Heart left ventricle (tissue), 16 donors: ENCODE measurements at regions not wholly inside any gene's neighbourhood (a gene's known extent, or its start where the extent isn't known, plus 50 kb on each side); places are given as distances from the start of the nearest gene placed in this dataset.

ENCODE experiments used
- ATAC-seq, 4 donors: fragments of 200-7000 bp; cut with Tn5 transposase; one replicate each; pipeline ENCODE4 v1.9.1; 2020 to 2022; ENCODE audit warnings: moderate library complexity in 4 of 4, mild to moderate bottlenecking in 3 of 4, moderate number of reproducible peaks in 1 of 4
- DNase-seq, 5 donors: peaks; one replicate each; pipeline ENCODE4 v3.0.0-alpha.2; 2020
- H3K27ac ChIP-seq, 12 donors: fragments of 200-600 bp; sonication (generic) in 4 of 12; one replicate each; pipeline versions ENCODE4 v1.5.0 to v1.8.0; 2016 to 2022; ENCODE audit warnings: mild to moderate bottlenecking in 2 of 12
- H3K27me3 ChIP-seq, 9 donors: fragments of 200-600 bp; sonication (generic) in 2 of 9; one replicate each; pipeline versions ENCODE4 v1.5.1 to v1.8.0; 2016 to 2022; ENCODE audit warnings: mild to moderate bottlenecking in 3 of 9
- H3K36me3 ChIP-seq, 9 donors: fragments of 200-600 bp; sonication (generic) in 2 of 9; one replicate each; pipeline versions ENCODE4 v1.5.0 to v1.8.0; 2018 to 2022; ENCODE audit warnings: mild to moderate bottlenecking in 2 of 9
- H3K4me1 ChIP-seq, 12 donors: fragments of 200-600 bp; sonication (generic) in 4 of 12; one replicate each; pipeline versions ENCODE4 v1.5.0 to v1.8.0; 2016 to 2022; ENCODE audit warnings: mild to moderate bottlenecking in 3 of 12
- H3K4me3 ChIP-seq, 12 donors: fragments of 200-600 bp; sonication (generic) in 4 of 12; one replicate each; pipeline versions ENCODE4 v1.5.0 to v1.8.0; 2017 to 2022; ENCODE audit warnings: mild to moderate bottlenecking in 9 of 12, moderate library complexity in 4 of 12
- H3K9me3 ChIP-seq, 12 donors: fragments of 200-600 bp; sonication (generic) in 4 of 12; one replicate each; pipeline versions ENCODE4 v1.5.0 to v1.8.0; 2016 to 2022; ENCODE audit warnings: mild to moderate bottlenecking in 1 of 12
- POLR2A ChIP-seq, 2 donors: fragments of 450-650 bp; IDR thresholded peaks; one replicate each; pipeline ENCODE4 v1.6.1; 2017; ENCODE audit warnings: antibody characterized with exemption in 2 of 2, mild to moderate bottlenecking in 2 of 2, moderate library complexity in 2 of 2
- WGBS, 4 donors: extraction: QIAGEN DNeasy Blood & Tissue Kit in 2 of 4; methylation state at CpG; one replicate each; pipeline versions ENCODE4 v1.1.5 to v1.1.7; 2013 to 2018; 5-methylcytosine and 5-hydroxymethylcytosine counted together
- intact Hi-C, 10 donors: fragments of 100-400 bp; cut with DNase I; formaldehyde crosslinking; loops; one replicate each; pipeline versions ENCODE4 v1.11.1 to v1.14.2; 2022
- TF ChIP-seq, protein P1 (sequence below), 12 donors: fragments of 200-600 bp; sonication (generic) in 4 of 12; IDR thresholded peaks; one replicate each; pipeline versions ENCODE4 v1.5.0 to v1.8.0; 2018 to 2022; ENCODE audit warnings: antibody characterized with exemption in 12 of 12, mild to moderate bottlenecking in 5 of 12
- donor health status: ischemic (EF 13 %, LVEDD 7.1; RV severe dilation, severe dysfunction).
- donor health status: healthy with polysubstance abuse.
- donor health status: DM: no; HTN: yes; CAD: no.
- donor health status: DM: no; HTN: no; CAD: no.
- donor health status: ischemic (EF 25% LVEDD 6.9; RV normal size, moderate dysfunction).
- donor health status: ischemic (EF 25% LVEDD 5.7; RV mildly dilated, moderate dysfunction).
- donor health status: healthy.
- donor health status: DM: yes; HTN: yes; CAD: no.
- donor health status: ischemic (EF 35%, LVEDD 5.7; RV mildly dilated, moderate dysfunction).
- donor health status: nonischemic (EF 11% LVEDD 7.7; RV severe dilation, severe dysfunction).
- donor health status: DM: yes; HTN: yes; CAD: no.
- donor health status: PGD.
- donor health status: ischemic (EF 29% LVEDD 5.4; RV normal size, mild dysfunction).
- donor health status: nonischemic (EF 23%, LVEDD 6.1; RV moderate dilation, normal function).

DNA sequence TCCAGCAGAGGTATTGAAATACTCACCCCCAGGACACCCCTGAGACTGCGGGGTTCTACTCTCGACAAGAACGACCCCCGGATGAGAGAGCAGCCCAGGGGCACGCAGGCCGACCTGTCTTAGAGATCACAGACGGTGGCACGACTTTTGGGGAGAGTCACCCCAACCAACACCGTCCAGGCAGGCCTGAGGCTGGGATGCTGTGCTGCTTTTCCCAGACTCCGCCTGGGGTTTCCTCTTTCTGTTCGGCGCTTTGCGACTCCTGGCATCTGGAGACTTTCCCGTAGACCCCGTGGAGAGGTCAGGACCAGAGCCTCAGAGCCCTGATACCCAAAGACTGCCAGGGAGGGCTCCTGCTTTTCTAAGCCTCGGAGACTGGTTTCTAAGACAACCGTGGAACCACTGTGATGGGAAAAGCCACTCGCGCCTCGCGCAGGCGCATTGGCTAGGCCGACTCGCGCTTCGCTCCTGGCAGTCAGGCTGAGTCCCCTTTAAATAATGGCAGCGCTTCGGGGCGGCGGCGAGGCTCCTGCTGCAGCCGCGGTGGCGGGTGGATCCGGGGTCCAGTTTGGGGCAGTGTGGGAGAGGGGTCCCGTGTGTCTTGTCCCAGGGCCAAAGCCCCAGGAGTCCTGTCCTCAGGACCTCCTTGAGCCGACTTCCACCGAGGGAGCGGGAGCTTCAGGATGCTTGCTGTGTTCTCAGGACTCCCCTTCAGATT is 484.0 kb downstream of the SPATA31A7 start:
- no peaks in the 10 kb centered on the region for H3K27me3 ChIP-seq
- no peak for TF ChIP-seq POLR2A (IDR thresholded peaks at IDR 0.05)
- TF ChIP-seq, protein P1, sequence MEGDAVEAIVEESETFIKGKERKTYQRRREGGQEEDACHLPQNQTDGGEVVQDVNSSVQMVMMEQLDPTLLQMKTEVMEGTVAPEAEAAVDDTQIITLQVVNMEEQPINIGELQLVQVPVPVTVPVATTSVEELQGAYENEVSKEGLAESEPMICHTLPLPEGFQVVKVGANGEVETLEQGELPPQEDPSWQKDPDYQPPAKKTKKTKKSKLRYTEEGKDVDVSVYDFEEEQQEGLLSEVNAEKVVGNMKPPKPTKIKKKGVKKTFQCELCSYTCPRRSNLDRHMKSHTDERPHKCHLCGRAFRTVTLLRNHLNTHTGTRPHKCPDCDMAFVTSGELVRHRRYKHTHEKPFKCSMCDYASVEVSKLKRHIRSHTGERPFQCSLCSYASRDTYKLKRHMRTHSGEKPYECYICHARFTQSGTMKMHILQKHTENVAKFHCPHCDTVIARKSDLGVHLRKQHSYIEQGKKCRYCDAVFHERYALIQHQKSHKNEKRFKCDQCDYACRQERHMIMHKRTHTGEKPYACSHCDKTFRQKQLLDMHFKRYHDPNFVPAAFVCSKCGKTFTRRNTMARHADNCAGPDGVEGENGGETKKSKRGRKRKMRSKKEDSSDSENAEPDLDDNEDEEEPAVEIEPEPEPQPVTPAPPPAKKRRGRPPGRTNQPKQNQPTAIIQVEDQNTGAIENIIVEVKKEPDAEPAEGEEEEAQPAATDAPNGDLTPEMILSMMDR (IDR thresholded peaks at IDR 0.05), result no peak
- WGBS, 4 donors, result 69 to 79% (median 72%) methylated on average over 31 to 39 of the region's 39 CpGs
- H3K9me3 ChIP-seq, result no peaks in the 10 kb centered on the region
- no peak overlapping the region for H3K4me3 ChIP-seq
- H3K36me3 ChIP-seq, result no peaks in the 10 kb centered on the region
- peak in 1 of 5 donors; percentile 34 for DNase-seq
- H3K4me1 ChIP-seq, result no peaks in the 10 kb centered on the region
- no peak overlapping the region for H3K27ac ChIP-seq
- intact Hi-C loops, result no loop called here
- ATAC-seq, result no peak

DNA sequence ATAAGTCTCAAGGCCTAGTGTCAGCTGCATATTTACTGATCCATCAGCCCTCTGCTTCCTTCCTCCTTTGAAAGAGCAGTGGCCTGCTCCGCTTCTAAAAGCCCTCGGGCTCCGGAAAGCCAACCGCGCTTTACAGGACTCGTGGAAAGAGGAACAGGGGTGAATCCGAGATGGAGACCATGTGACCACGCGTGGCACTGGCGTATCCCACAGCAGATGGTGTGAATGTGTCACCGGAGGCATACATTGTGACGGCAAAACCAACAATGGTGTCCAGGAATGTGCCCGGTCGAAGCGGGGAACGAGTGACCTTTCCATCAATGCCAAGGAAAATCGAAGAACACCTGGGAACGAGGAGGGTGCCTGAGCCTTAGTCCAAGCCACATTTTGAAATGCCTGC is 484.6 kb downstream of the SPATA31A7 start:
- WGBS, 4 donors, result 79 to 83% (median 82%) methylated on average over 17 to 18 of the region's 18 CpGs
- H3K27ac ChIP-seq, result no peak overlapping the region
- no peak for TF ChIP-seq POLR2A (IDR thresholded peaks at IDR 0.05)
- TF ChIP-seq, protein P1 (IDR thresholded peaks at IDR 0.05), result no peak
- DNase-seq (no peak), ATAC-seq (no peak)
- intact Hi-C loops, result no loop called here
- H3K36me3 ChIP-seq, result no peaks in the 10 kb centered on the region
- H3K4me1 ChIP-seq, result no peaks in the 10 kb centered on the region
- H3K9me3 ChIP-seq, result no peaks in the 10 kb centered on the region
- no peaks in the 10 kb centered on the region for H3K27me3 ChIP-seq
- H3K4me3 ChIP-seq, result no peak overlapping the region

DNA sequence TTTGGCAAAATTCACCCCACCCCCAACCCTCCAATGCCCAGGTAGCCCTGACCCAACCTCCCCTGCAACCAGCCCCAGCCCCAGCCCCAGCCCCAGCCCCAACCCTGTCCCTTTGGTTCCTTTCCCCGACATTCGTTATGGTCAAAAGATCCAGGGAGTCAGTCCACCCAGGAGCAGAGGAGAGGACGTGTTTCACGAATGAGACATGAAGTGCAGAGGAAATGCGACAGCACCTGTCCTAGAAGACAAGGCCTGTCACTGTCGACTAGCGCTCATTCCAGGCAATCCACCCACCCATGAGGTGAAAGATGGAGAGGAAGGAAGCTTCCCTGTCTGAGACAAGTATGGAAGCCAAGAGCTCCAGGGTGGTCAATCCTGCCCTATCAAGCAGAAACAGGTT is 485.0 kb downstream of the SPATA31A7 start:
- Histone ChIP-seq H3K4me1 (no peaks in the 10 kb centered on the region), H3K4me3 (no peak overlapping the region), H3K9me3 (no peaks in the 10 kb centered on the region), H3K27ac (no peak overlapping the region), H3K27me3 (no peaks in the 10 kb centered on the region), H3K36me3 (no peaks in the 10 kb centered on the region)
- ATAC-seq (no peak), DNase-seq (no peak)
- TF ChIP-seq POLR2A (IDR thresholded peaks at IDR 0.05), result no peak
- TF ChIP-seq, protein P1 (IDR thresholded peaks at IDR 0.05), result no peak
- intact Hi-C loops, result no loop called here
- 80 to 82% (median 81%) methylated on average over 6 to 7 of the region's 7 CpGs for WGBS, 4 donors
